ENCODE measurements at regions not wholly inside any gene's neighbourhood (a gene's known extent, or its start where the extent isn't known, plus 50 kb on each side); places are given as distances from the start of the nearest gene placed in this dataset.
"Not testable (repeated sequence)": the region's sequence is repeated elsewhere in the genome, so short reads cannot be mapped to it uniquely, and the experiment has no call there.

- no peak for DNase-seq (ENCODE audit: extremely low read depth in 1 of 2, low read depth in 1 of 2)
Measured at GRCh38 chr4:112940336-112940735, 109.1 kb upstream of the ANK2 start.

GRCh38 chr4:112942077-112942476, 107.4 kb upstream of the ANK2 start:
- DNase-seq (ENCODE audit: extremely low read depth in 1 of 2, low read depth in 1 of 2) = no peak

DNA sequence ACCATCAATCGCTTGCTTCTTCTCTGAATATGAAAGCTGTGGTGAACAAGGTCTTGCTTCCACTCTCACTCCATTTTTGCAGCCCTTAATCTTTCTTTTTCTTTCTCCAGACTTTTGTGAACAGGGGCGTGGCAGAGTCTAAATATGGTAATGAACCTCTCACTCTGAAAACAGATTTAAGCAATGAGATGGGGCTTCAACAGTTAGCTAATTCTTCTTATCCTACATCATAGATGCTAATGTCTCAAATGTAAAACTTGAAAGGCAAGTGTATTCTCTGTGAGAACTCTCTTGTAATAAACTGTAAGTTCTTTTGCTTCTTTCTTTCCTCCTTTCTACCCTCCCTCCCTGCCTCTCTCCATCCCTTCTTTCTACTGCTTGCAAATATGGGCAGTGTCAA, 106.5 kb upstream of the ANK2 start:
- DNase-seq (ENCODE audit: extremely low read depth in 1 of 2, low read depth in 1 of 2) = no peak

DNA sequence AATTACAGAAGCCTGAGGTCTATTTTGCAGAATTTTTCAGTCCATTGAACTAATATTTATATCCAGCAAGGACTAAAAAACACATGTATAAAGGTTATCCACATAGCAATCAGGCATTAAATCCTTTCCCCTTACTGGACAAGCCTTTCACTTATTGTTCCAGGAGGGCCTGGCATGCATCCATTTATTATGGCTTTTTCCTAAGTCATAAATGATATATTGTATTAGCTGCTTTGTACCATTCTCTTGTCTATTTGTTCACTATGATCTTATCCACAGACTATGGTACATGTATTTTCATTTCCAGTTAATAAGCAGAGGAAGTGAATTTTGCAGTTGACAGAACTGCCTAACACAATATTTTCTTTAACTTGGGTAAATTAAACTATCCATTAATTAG, 105.4 kb upstream of the ANK2 start:
- no peak for DNase-seq (ENCODE audit: extremely low read depth in 1 of 2, low read depth in 1 of 2)

DNA sequence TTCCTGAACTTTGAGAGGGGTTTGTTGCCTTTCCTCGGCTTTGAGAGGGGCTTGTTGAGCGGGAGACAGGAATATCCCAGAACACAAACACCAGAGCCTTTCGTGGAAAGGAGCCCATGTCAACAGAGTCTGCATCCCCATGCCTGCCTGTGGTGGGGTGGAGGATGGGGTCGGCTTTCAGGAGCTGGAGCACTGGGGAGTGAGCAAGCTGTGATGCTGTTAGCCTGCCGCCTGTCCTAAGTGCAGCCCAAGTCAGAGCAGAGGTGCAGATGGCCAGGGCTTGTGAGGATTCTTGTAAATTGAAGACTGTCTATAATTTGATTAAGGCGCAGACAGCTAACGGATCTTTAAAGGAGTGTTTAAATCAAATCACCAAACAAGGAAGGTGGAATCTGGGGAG, 103.3 kb upstream of the ANK2 start:
- no peak for DNase-seq (ENCODE audit: extremely low read depth in 1 of 2, low read depth in 1 of 2)

DNA sequence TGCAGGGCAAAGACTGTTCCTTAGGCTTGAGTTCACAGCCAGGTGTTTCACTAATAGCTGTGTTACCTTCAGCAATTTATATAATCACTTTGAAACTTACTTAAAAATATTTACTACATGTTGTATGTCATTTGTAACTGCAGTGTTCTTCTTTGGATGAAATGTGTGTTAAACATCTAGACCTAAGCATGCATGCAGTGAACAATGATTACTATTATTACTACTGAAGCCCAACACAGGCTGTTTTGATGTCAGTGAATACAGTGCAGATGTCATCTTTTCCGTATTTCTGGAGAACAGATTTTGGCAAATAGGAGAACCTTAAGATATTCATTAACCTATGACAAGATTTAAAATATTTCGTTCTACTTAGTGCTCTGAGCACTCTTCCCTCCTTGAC, 101.8 kb upstream of the ANK2 start:
- no peak for DNase-seq (ENCODE audit: extremely low read depth in 1 of 2, low read depth in 1 of 2)

- DNase-seq (ENCODE audit: extremely low read depth in 1 of 2, low read depth in 1 of 2) = no peak
Measured at GRCh38 chr4:112951362-112952312, 97.8 kb upstream of the ANK2 start.

DNA sequence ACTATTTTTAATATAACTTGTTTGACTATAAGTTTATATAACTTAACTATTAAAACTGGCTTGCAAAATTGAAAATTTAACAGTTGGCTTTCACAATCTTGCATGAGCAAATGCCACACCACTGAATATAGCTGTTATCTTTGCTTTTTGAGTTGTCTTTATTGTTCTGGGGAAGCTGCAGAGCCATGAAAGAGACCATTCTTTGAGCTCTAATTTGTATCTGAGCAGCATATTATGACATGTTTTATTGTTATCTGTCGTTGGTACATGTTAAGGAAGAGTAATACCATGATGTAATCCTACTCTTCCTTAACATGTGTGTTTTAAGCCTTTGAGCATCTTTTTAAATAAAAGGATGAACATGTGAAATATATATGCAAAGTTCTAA, 97.1 kb upstream of the ANK2 start:
- DNase-seq (ENCODE audit: extremely low read depth in 1 of 2, low read depth in 1 of 2) = no peak

GRCh38 chr4:112953262-112953661, 96.2 kb upstream of the ANK2 start:
- DNase-seq (ENCODE audit: extremely low read depth in 1 of 2, low read depth in 1 of 2) = no peak

GRCh38 chr4:112954286-112954685, 95.2 kb upstream of the ANK2 start:
- no peak for DNase-seq (ENCODE audit: extremely low read depth in 1 of 2, low read depth in 1 of 2)

DNA sequence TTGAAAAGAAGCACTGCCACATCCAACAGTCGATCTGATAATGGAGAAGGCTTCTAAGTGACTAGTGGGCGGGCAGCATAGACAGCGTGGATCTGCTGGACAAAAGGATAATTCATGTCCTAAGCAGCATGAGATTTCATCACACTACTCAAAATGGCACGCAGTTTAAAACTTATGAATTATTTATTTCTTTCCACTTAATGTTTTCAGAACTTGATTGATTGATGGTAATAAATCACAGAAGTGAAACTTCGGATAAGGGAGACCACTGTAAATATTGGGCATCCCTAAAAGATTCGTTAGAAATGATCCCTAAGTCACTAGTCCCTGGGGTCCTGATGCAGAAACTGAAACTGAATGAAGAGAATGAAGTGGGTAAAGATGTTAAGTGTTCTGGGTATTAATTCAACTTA, 93.0 kb upstream of the ANK2 start:
- DNase-seq (ENCODE audit: extremely low read depth in 1 of 2, low read depth in 1 of 2) = no peak

- DNase-seq (ENCODE audit: extremely low read depth in 1 of 2, low read depth in 1 of 2) = not testable (repeated sequence)
Measured at GRCh38 chr4:112957764-112958163, 91.7 kb upstream of the ANK2 start.

DNA sequence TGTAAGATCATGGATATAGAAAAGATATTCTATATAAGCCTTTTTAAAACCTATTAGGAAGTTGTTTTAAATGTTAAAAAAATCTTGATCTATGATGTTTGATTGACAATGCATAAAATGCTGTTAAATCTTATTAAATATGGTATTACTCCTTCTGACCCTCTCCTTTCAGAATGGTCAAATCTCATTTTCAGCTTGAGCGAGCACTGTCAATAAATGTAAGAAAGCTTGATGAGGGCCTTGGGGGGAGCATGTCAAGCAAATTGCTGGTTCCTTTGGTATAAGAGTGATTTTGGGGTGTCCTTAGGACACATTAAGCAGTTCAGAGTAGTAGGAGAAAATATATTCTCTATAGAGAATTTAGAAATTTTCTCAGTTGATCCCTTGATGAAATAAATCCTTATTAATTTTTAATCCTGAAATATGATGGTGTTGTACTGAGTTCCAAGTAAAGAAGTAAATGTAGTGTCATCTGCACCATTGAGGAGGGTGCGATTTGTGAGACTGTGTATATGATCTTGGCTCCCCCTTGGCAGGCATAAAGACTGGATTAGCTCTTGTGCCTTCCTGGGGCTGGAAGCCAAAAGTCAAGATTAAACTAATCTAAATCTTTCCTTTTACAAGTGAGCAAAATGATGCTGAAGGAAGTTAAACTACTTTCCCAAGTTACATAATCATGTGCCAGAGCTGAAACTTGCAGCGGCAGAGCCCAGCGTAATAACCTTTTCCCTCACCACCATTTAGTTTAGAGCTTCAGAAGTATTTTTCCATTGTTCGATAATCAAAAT, 82.6 kb upstream of the ANK2 start:
- DNase-seq (ENCODE audit: extremely low read depth in 1 of 2, low read depth in 1 of 2) = no peak

DNA sequence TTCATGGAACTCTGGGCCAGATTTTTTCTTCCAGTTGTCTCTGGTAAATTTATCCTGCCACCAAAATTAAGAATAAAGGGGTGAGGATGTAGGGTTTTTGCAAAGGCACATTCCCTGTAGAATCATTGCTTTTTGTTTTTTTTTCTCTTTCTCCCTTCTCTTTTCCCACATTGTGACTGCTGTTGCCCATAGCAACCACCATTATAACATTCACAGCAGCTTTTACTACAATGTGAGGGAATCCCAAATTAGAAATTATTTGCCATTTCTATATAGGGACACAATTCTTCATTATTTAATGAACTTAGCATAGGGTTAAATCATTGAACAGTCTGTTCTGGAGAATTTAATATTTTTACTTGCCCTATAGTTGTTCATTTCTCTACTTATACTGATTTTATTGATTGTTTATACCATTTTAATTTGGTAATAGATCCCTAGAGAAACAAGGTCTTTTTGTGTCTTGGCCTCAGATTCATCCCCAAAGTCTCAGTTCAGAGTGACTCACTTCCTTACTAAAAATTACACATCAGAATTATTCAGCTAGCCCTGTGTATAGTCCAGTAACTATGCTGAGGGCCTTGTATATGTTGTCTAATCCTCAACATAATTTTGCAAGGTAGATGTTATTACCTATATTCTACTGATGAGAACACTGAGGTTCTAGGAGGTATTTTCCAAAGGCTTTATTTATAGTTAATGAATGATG, 80.8 kb upstream of the ANK2 start:
- no peak for DNase-seq (ENCODE audit: extremely low read depth in 1 of 2, low read depth in 1 of 2)

DNA sequence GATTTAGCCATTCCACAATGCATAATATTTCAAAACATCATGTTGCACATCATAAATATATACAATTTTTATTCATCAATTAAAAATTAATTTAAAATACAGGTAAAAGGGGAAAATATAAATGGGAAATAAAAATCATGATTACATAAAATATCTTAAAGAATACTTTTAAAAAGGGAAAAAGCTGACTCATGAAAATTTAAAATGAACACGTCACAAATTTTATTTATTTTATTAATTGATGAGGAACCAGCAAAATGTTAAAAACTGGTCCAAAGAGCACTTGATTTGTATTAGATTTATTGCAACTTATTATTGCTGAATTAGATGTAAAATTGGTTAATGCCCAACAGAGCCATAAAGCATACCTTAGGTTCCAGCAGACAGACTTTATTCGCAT, 78.5 kb upstream of the ANK2 start:
- DNase-seq (ENCODE audit: extremely low read depth in 1 of 2, low read depth in 1 of 2) = no peak

DNA sequence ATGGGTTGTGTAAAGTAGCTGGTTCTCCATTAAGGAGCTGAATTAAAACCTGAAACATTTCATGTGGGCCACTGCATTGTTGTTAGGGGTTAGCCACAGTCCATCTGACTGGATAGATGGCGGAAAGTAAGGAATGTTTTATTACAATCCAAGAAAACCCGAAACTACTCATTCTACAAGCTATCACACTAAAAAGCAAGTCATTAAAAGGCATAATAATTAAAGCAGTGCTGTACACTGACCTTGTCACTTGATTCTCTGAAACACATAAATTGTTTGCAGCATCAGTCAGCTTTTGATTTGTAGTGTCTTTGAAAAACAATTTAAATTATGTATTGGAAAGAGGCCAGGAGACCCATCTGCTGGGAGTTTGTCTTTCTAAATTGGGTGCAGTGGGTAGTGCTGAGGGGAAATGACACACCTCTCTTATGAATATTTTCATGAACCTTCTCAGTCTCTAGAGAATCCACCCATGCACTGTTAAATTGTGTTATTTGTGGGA, 75.7 kb upstream of the ANK2 start:
- no peak for DNase-seq (ENCODE audit: extremely low read depth in 1 of 2, low read depth in 1 of 2)

GRCh38 chr4:112975567-112976355, 73.7 kb upstream of the ANK2 start:
- no peak for DNase-seq (ENCODE audit: extremely low read depth in 1 of 2, low read depth in 1 of 2)

DNA sequence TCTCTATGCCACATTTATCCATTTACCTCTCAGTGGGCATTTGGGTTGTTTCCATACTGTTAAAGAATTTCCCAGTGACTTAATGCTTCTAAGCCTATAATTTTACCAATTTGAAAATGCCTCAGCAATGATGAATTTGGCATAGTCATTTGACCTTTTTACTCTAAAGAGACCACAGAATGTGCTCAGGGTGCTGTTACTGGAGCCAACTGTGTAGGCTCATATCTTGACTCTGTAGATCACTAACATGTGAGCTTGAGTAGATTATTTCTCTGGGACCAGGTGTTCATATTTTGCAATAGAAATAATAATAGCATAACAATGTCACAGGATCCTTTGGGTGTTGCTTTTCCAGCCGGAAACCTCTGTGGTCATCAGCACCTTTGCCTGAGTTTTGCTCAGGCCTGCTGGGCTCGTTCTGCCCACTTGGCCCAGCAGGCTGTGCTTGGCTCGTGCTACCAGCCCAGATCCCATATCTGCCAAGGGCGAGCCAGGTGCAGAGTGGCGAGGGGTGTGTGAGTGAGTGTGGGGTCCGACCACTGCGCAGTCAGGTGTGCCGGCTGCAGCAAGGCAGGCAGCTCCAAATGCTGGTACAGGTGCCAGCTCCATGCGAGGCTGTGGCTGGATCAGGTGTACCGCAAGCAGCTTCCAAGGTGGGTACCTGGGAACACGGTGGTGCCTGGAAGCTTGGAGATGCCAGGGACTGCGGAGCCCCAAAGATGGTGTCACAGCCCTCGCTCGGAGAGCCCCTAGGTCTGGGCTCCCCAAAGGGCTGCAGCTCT, 70.6 kb upstream of the ANK2 start:
- DNase-seq (ENCODE audit: extremely low read depth in 1 of 2, low read depth in 1 of 2) = no peak

GRCh38 chr4:112979881-112980421, 69.5 kb upstream of the ANK2 start:
- no peak for DNase-seq (ENCODE audit: extremely low read depth in 1 of 2, low read depth in 1 of 2)

Measured in stimulated activated CD8-positive, alpha-beta memory T cell treated with anti-CD3 and anti-CD28 coated beads, Interleukin-7, amount 100 ng/mL, for 48 hours (primary cell).